ENCODE measurements at regions not wholly inside any gene's neighbourhood (a gene's known extent, or its start where the extent isn't known, plus 50 kb on each side); places are given as distances from the start of the nearest gene placed in this dataset.
"Not testable (repeated sequence)": the region's sequence is repeated elsewhere in the genome, so short reads cannot be mapped to it uniquely, and the experiment has no call there.

DNA sequence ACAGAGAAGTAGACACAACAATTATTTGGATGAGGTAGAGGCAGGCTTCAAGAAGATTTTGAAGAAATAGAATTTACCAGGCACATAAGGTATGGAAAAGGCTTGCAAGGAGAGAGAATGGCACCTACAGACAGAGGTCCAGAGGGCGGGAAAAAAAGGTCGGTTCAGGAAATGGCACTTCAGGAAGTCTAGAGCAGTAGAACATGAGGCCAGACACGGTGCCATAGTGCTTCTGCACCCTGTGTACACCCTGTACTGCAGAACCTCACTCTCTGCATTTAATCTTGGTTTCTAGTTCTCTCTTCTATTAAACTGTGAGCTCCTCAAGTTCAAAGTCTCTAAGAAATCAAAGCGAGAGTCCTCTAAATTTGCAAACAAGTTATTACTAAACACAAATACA, 113.4 kb upstream of the C2CD4B start:
- H3K4ac ChIP-seq (ENCODE audit: low read length): no peak overlapping the region
- H4K8ac ChIP-seq (ENCODE audit: low read depth, low read length): no peak overlapping the region
- no peak overlapping the region for H3K9ac ChIP-seq (ENCODE audit: low read depth, low read length, poor library complexity)
- H3K4me3 ChIP-seq (ENCODE audit: low read length in 2 of 2): no peak overlapping the region
- no peak overlapping the region for H4K91ac ChIP-seq (ENCODE audit: low read depth, low read length, poor library complexity)
- H3K23ac ChIP-seq (ENCODE audit: low read depth, low read length, poor library complexity): no peak overlapping the region
- DNase-seq (ENCODE audit: low spot score): no peak
- no peak overlapping the region for H3K27ac ChIP-seq (replicated peaks; ENCODE audit: low read length)
- no peak overlapping the region for H2AK5ac ChIP-seq (ENCODE audit: low read depth, low read length)
- H3K79me1 ChIP-seq (ENCODE audit: low read depth, low read length): no peaks in the 10 kb centered on the region
- no peak overlapping the region for H3K4me2 ChIP-seq (ENCODE audit: insufficient read depth, low read length, poor library complexity, severe bottlenecking)
- H2AFZ ChIP-seq (ENCODE audit: low read length): no peak overlapping the region
- H2BK12ac ChIP-seq (ENCODE audit: low read length): no peak overlapping the region
- no peaks in the 10 kb centered on the region for H3K36me3 ChIP-seq (replicated peaks in 1 of 2; ENCODE audit: control insufficient read depth in 2 of 2, insufficient read depth in 2 of 2, low read length in 2 of 2)
- no peaks in the 10 kb centered on the region for H3K4me1 ChIP-seq (ENCODE audit: control insufficient read depth in 2 of 2, insufficient read depth in 1 of 2, low read depth in 1 of 2, low read length in 2 of 2)
- no peaks in the 10 kb centered on the region for H3K9me3 ChIP-seq (replicated peaks in 1 of 2; ENCODE audit: control insufficient read depth in 2 of 2, insufficient read depth in 1 of 2, low read depth in 1 of 2, low read length in 2 of 2)
- no peak overlapping the region for H3K14ac ChIP-seq (ENCODE audit: low read length)
- no CpG with 5 or more reads among the region's 4 CpGs for WGBS, 2 donors (ENCODE audit: extremely low coverage in 2 of 2, insufficient read length in 2 of 2, insufficient replicate concordance in 1 of 2)
- no peak overlapping the region for H3K18ac ChIP-seq (ENCODE audit: low read length)
- no peak overlapping the region for H2BK5ac ChIP-seq (ENCODE audit: low read length)
- H2BK120ac ChIP-seq (ENCODE audit: low read depth, low read length): no peak overlapping the region
- H3K27me3 ChIP-seq (ENCODE audit: control insufficient read depth in 3 of 3, insufficient read depth in 3 of 3, low read depth in 1 of 3, low read length in 3 of 3): peaks cover 0 to 5% (median 0%) of the 10 kb centered on the region in 3 experiments
- H2BK15ac ChIP-seq (ENCODE audit: low read length): no peak overlapping the region

DNA sequence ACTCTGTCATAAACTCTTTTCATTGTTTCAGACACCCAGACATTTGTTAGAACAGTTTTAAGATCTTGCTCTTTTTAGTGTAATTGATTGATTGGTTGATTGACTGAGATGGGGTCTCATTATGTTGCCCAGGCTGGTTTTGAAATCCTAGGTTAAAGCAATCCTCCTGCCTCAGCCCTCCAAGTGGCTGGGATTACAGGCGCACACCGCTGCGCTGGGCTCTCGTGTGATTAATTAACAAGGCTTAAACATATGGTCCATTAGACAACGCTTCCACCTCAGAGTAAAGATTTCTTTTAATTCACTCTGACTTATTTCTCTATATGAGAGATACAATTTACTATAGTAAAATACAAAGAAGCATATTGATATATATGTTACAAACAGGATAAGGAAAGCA, 114.0 kb upstream of the C2CD4B start:
- Histone ChIP-seq H2BK5ac (ENCODE audit: low read length) (no peak overlapping the region), H3K4me2 (ENCODE audit: insufficient read depth, low read length, poor library complexity, severe bottlenecking) (no peak overlapping the region), H2AFZ (ENCODE audit: low read length) (no peak overlapping the region), H3K36me3 (replicated peaks in 1 of 2; ENCODE audit: control insufficient read depth in 2 of 2, insufficient read depth in 2 of 2, low read length in 2 of 2) (no peaks in the 10 kb centered on the region), H3K4me3 (ENCODE audit: low read length in 2 of 2) (no peak overlapping the region), H2BK15ac (ENCODE audit: low read length) (no peak overlapping the region), H3K9ac (ENCODE audit: low read depth, low read length, poor library complexity) (no peak overlapping the region), H3K23ac (ENCODE audit: low read depth, low read length, poor library complexity) (no peak overlapping the region), H2BK120ac (ENCODE audit: low read depth, low read length) (no peak overlapping the region), H4K8ac (ENCODE audit: low read depth, low read length) (no peak overlapping the region), H3K4ac (ENCODE audit: low read length) (no peak overlapping the region), H3K27ac (replicated peaks; ENCODE audit: low read length) (no peak overlapping the region), H2BK12ac (ENCODE audit: low read length) (no peak overlapping the region), H3K14ac (ENCODE audit: low read length) (no peak overlapping the region), H4K91ac (ENCODE audit: low read depth, low read length, poor library complexity) (no peak overlapping the region), H3K4me1 (ENCODE audit: control insufficient read depth in 2 of 2, insufficient read depth in 1 of 2, low read depth in 1 of 2, low read length in 2 of 2) (no peaks in the 10 kb centered on the region), H3K27me3 (ENCODE audit: control insufficient read depth in 3 of 3, insufficient read depth in 3 of 3, low read depth in 1 of 3, low read length in 3 of 3) (peaks cover 0 to 5% (median 0%) of the 10 kb centered on the region in 3 experiments), H2AK5ac (ENCODE audit: low read depth, low read length) (no peak overlapping the region), H3K18ac (ENCODE audit: low read length) (no peak overlapping the region), H3K79me1 (ENCODE audit: low read depth, low read length) (no peaks in the 10 kb centered on the region), H3K9me3 (replicated peaks in 1 of 2; ENCODE audit: control insufficient read depth in 2 of 2, insufficient read depth in 1 of 2, low read depth in 1 of 2, low read length in 2 of 2) (no peaks in the 10 kb centered on the region)
- DNase-seq (ENCODE audit: low spot score): no peak
- no CpG with 5 or more reads among the region's 5 CpGs for WGBS, 2 donors (ENCODE audit: extremely low coverage in 2 of 2, insufficient read length in 2 of 2, insufficient replicate concordance in 1 of 2)

DNA sequence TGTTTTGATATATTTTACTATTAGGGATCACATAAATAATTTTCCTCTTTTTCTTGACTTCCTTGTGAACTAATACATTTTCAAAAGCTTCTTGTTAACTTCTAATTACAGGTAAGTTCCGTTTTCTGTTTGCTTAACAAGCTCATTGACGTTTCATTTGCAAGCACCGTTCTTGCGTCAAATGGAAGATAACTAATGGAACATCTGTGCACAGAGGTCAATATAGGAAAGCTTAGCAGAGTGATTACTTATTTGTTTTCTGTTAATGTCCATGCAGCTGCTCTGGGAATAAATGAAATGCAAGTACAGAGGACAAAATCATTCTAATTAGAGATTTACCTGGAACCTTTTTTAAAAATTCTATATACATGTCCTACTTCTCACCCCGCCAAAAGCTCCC, 115.5 kb upstream of the C2CD4B start:
- H3K23ac ChIP-seq (ENCODE audit: low read depth, low read length, poor library complexity): no peak overlapping the region
- no peaks in the 10 kb centered on the region for H3K4me1 ChIP-seq (ENCODE audit: control insufficient read depth in 2 of 2, insufficient read depth in 1 of 2, low read depth in 1 of 2, low read length in 2 of 2)
- H3K27ac ChIP-seq (replicated peaks; ENCODE audit: low read length): no peak overlapping the region
- no peak overlapping the region for H2AK5ac ChIP-seq (ENCODE audit: low read depth, low read length)
- no peak overlapping the region for H2BK15ac ChIP-seq (ENCODE audit: low read length)
- H2BK12ac ChIP-seq (ENCODE audit: low read length): no peak overlapping the region
- no peaks in the 10 kb centered on the region for H3K9me3 ChIP-seq (replicated peaks in 1 of 2; ENCODE audit: control insufficient read depth in 2 of 2, insufficient read depth in 1 of 2, low read depth in 1 of 2, low read length in 2 of 2)
- no peak overlapping the region for H2AFZ ChIP-seq (ENCODE audit: low read length)
- H3K4me2 ChIP-seq (ENCODE audit: insufficient read depth, low read length, poor library complexity, severe bottlenecking): no peak overlapping the region
- no peaks in the 10 kb centered on the region for H3K79me1 ChIP-seq (ENCODE audit: low read depth, low read length)
- no peak overlapping the region for H3K14ac ChIP-seq (ENCODE audit: low read length)
- H3K4me3 ChIP-seq (ENCODE audit: low read length in 2 of 2): no peak overlapping the region
- no peak overlapping the region for H3K4ac ChIP-seq (ENCODE audit: low read length)
- no peak overlapping the region for H2BK120ac ChIP-seq (ENCODE audit: low read depth, low read length)
- no peak overlapping the region for H3K9ac ChIP-seq (ENCODE audit: low read depth, low read length, poor library complexity)
- WGBS, 2 donors (ENCODE audit: extremely low coverage in 2 of 2, insufficient read length in 2 of 2, insufficient replicate concordance in 1 of 2): no CpG with 5 or more reads among the region's 5 CpGs
- no peaks in the 10 kb centered on the region for H3K36me3 ChIP-seq (replicated peaks in 1 of 2; ENCODE audit: control insufficient read depth in 2 of 2, insufficient read depth in 2 of 2, low read length in 2 of 2)
- no peak overlapping the region for H2BK5ac ChIP-seq (ENCODE audit: low read length)
- H3K27me3 ChIP-seq (ENCODE audit: control insufficient read depth in 3 of 3, insufficient read depth in 3 of 3, low read depth in 1 of 3, low read length in 3 of 3): peaks cover 0 to 5% (median 0%) of the 10 kb centered on the region in 3 experiments
- H4K91ac ChIP-seq (ENCODE audit: low read depth, low read length, poor library complexity): no peak overlapping the region
- H3K18ac ChIP-seq (ENCODE audit: low read length): no peak overlapping the region
- no peak for DNase-seq (ENCODE audit: low spot score)
- no peak overlapping the region for H4K8ac ChIP-seq (ENCODE audit: low read depth, low read length)

DNA sequence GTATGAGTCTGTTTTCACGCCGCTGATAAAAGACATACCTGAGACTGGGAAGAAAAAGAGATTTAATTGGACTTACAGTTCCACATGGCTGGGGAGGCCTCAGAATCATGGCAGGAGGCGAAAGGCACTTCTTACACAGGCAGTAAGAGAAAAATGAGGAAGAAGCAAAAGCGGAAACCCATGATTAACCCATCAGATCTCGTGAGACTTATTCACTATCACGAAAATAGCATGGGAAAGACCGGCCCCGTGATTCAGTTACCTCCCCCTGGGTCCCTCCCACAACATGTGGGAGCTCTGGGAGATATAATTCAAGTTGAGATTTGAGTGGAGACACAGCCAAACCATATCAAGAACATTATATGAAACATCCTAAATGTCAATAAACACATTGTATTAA, 116.7 kb upstream of the C2CD4B start:
- H3K4me1 ChIP-seq (ENCODE audit: control insufficient read depth in 2 of 2, insufficient read depth in 1 of 2, low read depth in 1 of 2, low read length in 2 of 2): not testable (repeated sequence)

More for the DNA sequence above, 116.7 kb upstream of the C2CD4B start:
- not testable (repeated sequence) for H4K91ac ChIP-seq (ENCODE audit: low read depth, low read length, poor library complexity); H2BK15ac ChIP-seq (ENCODE audit: low read length); H3K4me2 ChIP-seq (ENCODE audit: insufficient read depth, low read length, poor library complexity, severe bottlenecking); H3K36me3 ChIP-seq (replicated peaks in 1 of 2; ENCODE audit: control insufficient read depth in 2 of 2, insufficient read depth in 2 of 2, low read length in 2 of 2); H3K27me3 ChIP-seq (ENCODE audit: control insufficient read depth in 3 of 3, insufficient read depth in 3 of 3, low read depth in 1 of 3, low read length in 3 of 3); H4K8ac ChIP-seq (ENCODE audit: low read depth, low read length); H3K18ac ChIP-seq (ENCODE audit: low read length); H2AK5ac ChIP-seq (ENCODE audit: low read depth, low read length); DNase-seq (ENCODE audit: low spot score); H3K9me3 ChIP-seq (replicated peaks in 1 of 2; ENCODE audit: control insufficient read depth in 2 of 2, insufficient read depth in 1 of 2, low read depth in 1 of 2, low read length in 2 of 2); H3K4me3 ChIP-seq (ENCODE audit: low read length in 2 of 2); H3K23ac ChIP-seq (ENCODE audit: low read depth, low read length, poor library complexity); H3K79me1 ChIP-seq (ENCODE audit: low read depth, low read length); H3K4ac ChIP-seq (ENCODE audit: low read length); H2BK12ac ChIP-seq (ENCODE audit: low read length); H2BK5ac ChIP-seq (ENCODE audit: low read length); H3K14ac ChIP-seq (ENCODE audit: low read length); H2AFZ ChIP-seq (ENCODE audit: low read length); H3K9ac ChIP-seq (ENCODE audit: low read depth, low read length, poor library complexity); H2BK120ac ChIP-seq (ENCODE audit: low read depth, low read length); H3K27ac ChIP-seq (replicated peaks; ENCODE audit: low read length)
- WGBS, 2 donors (ENCODE audit: extremely low coverage in 2 of 2, insufficient read length in 2 of 2, insufficient replicate concordance in 1 of 2): no CpG with 5 or more reads among the region's 8 CpGs
